ENCODE measurements at regions not wholly inside any gene's neighbourhood (a gene's known extent, or its start where the extent isn't known, plus 50 kb on each side); places are given as distances from the start of the nearest gene placed in this dataset.

DNA sequence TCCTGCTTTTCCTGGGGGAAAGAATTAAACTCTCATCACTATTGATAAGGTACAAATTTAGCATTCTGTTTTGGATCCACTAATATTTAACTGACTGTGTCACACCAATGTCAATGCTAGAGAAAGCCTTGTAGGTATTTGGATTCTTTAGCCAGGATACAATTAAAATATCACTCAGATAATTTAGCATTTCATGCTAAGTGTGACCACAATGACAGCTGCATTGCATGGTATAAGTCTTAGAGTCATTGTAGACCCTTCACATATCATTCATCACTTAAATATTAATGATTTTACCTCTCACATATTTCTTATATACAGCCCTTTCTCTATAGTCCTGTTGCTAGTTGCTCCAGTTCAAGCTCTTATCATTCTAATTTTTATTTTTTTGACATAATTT, 85.3 kb upstream of the ATP2B1 start:
- TF ChIP-seq, protein P1, sequence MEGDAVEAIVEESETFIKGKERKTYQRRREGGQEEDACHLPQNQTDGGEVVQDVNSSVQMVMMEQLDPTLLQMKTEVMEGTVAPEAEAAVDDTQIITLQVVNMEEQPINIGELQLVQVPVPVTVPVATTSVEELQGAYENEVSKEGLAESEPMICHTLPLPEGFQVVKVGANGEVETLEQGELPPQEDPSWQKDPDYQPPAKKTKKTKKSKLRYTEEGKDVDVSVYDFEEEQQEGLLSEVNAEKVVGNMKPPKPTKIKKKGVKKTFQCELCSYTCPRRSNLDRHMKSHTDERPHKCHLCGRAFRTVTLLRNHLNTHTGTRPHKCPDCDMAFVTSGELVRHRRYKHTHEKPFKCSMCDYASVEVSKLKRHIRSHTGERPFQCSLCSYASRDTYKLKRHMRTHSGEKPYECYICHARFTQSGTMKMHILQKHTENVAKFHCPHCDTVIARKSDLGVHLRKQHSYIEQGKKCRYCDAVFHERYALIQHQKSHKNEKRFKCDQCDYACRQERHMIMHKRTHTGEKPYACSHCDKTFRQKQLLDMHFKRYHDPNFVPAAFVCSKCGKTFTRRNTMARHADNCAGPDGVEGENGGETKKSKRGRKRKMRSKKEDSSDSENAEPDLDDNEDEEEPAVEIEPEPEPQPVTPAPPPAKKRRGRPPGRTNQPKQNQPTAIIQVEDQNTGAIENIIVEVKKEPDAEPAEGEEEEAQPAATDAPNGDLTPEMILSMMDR (IDR thresholded peaks at IDR 0.05 in 2 of 3, conservative IDR thresholded peaks at IDR 0.05 in 1 of 3; ENCODE audit: control insufficient read depth in 2 of 3, extremely low read depth in 1 of 3, insufficient read depth in 1 of 3, low read depth in 3 of 3, low read length in 3 of 3): no peak
- TF ChIP-seq BHLHE40 (IDR thresholded peaks at IDR 0.05; ENCODE audit: borderline replicate concordance in 1 of 2, low read depth in 2 of 2, low read length in 1 of 2): no peak
- TF ChIP-seq ASH2L (IDR thresholded peaks at IDR 0.05; ENCODE audit: borderline replicate concordance, low read depth): no peak
- no peak for TF ChIP-seq TCF3 (IDR thresholded peaks at IDR 0.05; ENCODE audit: borderline replicate concordance, insufficient read depth, low read depth, low read length)
- TF ChIP-seq MEF2A (IDR thresholded peaks at IDR 0.05; ENCODE audit: insufficient read depth, low read depth, low read length): no peak
- TF ChIP-seq, protein P2, sequence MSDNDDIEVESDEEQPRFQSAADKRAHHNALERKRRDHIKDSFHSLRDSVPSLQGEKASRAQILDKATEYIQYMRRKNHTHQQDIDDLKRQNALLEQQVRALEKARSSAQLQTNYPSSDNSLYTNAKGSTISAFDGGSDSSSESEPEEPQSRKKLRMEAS (IDR thresholded peaks at IDR 0.05; ENCODE audit: low read depth, low read length): no peak
- no peak for TF ChIP-seq PML (IDR thresholded peaks at IDR 0.05; ENCODE audit: low read length)
- TF ChIP-seq SIX5 (IDR thresholded peaks at IDR 0.05; ENCODE audit: low read depth, low read length, severe bottlenecking): no peak
- TF ChIP-seq, protein P3, sequence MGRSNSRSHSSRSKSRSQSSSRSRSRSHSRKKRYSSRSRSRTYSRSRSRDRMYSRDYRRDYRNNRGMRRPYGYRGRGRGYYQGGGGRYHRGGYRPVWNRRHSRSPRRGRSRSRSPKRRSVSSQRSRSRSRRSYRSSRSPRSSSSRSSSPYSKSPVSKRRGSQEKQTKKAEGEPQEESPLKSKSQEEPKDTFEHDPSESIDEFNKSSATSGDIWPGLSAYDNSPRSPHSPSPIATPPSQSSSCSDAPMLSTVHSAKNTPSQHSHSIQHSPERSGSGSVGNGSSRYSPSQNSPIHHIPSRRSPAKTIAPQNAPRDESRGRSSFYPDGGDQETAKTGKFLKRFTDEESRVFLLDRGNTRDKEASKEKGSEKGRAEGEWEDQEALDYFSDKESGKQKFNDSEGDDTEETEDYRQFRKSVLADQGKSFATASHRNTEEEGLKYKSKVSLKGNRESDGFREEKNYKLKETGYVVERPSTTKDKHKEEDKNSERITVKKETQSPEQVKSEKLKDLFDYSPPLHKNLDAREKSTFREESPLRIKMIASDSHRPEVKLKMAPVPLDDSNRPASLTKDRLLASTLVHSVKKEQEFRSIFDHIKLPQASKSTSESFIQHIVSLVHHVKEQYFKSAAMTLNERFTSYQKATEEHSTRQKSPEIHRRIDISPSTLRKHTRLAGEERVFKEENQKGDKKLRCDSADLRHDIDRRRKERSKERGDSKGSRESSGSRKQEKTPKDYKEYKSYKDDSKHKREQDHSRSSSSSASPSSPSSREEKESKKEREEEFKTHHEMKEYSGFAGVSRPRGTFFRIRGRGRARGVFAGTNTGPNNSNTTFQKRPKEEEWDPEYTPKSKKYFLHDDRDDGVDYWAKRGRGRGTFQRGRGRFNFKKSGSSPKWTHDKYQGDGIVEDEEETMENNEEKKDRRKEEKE (IDR thresholded peaks at IDR 0.05): no peak
- TF ChIP-seq SIN3A (IDR thresholded peaks at IDR 0.05; ENCODE audit: low read depth, low read length): no peak

Measured in GM12878 (cell line).